ENCODE measurements at regions not wholly inside any gene's neighbourhood (a gene's known extent, or its start where the extent isn't known, plus 50 kb on each side); places are given as distances from the start of the nearest gene placed in this dataset.

DNA sequence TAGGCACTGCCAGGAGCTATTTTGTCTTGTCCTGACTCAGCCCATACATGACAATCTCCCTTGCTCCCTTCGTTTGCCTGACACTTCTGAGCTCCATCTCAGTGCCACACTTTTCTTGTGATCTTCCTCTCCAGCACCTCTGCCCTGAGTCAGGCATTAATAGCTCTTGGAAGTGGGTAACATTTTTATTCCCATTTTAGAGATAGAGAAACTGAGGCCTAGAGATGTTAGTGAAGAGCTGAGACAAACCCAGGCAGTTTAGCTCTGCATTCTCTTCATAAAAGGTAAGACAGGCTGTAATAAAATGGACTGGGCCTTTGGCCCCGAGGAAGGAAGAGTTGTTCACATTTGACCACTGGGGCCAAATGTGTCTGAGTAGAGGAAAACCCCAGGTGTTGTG, 167.4 kb downstream of the DHX35 start:
- Histone ChIP-seq H3K27me3 (ENCODE audit: control insufficient read depth in 2 of 2, insufficient read depth in 2 of 2, low read length in 2 of 2) (no peaks in the 10 kb centered on the region), H3K36me3 (ENCODE audit: control insufficient read depth in 2 of 2, extremely low read depth in 1 of 2, insufficient read depth in 2 of 2, low read length in 2 of 2) (no peaks in the 10 kb centered on the region), H3K4me1 (ENCODE audit: control insufficient read depth, extremely low read depth, insufficient read depth, low read length) (no peaks in the 10 kb centered on the region), H3K9me1 (replicated peaks; ENCODE audit: control insufficient read depth, extremely low read depth, insufficient read depth, low read length) (no peaks in the 10 kb centered on the region), H3K9ac (replicated peaks; ENCODE audit: extremely low read depth, insufficient read depth, low read length) (no peak overlapping the region), H2AFZ (ENCODE audit: low read depth, low read length) (no peak overlapping the region), H3K4me2 (ENCODE audit: insufficient read depth, low read length) (no peak overlapping the region), H3K9me3 (replicated peaks; ENCODE audit: control insufficient read depth, insufficient read depth, low read length) (no peaks in the 10 kb centered on the region), H3K79me2 (ENCODE audit: control insufficient read depth, insufficient read depth, low read length) (no peaks in the 10 kb centered on the region), H4K20me1 (replicated peaks; ENCODE audit: control insufficient read depth, extremely low read depth, insufficient read depth, low read length) (no peaks in the 10 kb centered on the region), H3K4me3 (replicated peaks in 1 of 3; ENCODE audit: insufficient read depth in 1 of 3, low read depth in 1 of 3, low read length in 3 of 3) (no peak overlapping the region), H3K27ac (ENCODE audit: insufficient read depth, low read depth, low read length) (no peak overlapping the region)
- TF ChIP-seq CTCF (IDR thresholded peaks at IDR 0.05; ENCODE audit: extremely low read depth in 1 of 2, insufficient read depth in 1 of 2, low read depth in 1 of 2, low read length in 2 of 2) (no peak), MAX (IDR thresholded peaks at IDR 0.05; ENCODE audit: insufficient read depth, insufficient read length) (no peak), EZH2 (IDR thresholded peaks at IDR 0.05; ENCODE audit: borderline replicate concordance, low read depth, low read length, severe bottlenecking) (no peak), POLR2AphosphoS5 (IDR thresholded peaks at IDR 0.05; ENCODE audit: insufficient read depth, low read depth, low read length) (no peak), GATA2 (IDR thresholded peaks at IDR 0.05; ENCODE audit: insufficient read depth, insufficient read length, low read depth, low read length) (no peak), MYC (IDR thresholded peaks at IDR 0.05; ENCODE audit: low read depth, low read length) (no peak), JUN (IDR thresholded peaks at IDR 0.05; ENCODE audit: borderline replicate concordance, insufficient read depth, insufficient read length, low read depth) (no peak), POLR2A (IDR thresholded peaks at IDR 0.05; ENCODE audit: low read depth, low read length) (no peak), FOS (IDR thresholded peaks at IDR 0.05; ENCODE audit: borderline replicate concordance, insufficient read depth, low read length) (no peak)
- CTCF ChIA-PET = interaction anchor here (0.8 to 1.7 kb wide), 2 partner anchors 11 to 18 kb away, joined by 3 to 6 read pairs; no protein-coding TSS in a partner anchor
- BruUV-seq (replicated peaks) = no TSS peak
- dilution Hi-C loops (cut with MboI; ENCODE audit: extremely low pct_ligation_motif_present, low sequenced_read_pairs) (no loop called here), intact Hi-C loops (cut with micrococcal nuclease) (no loop called here)
- POLR2A ChIA-PET = no interaction called here
- FAIRE-seq (no peak), DNase-seq (ENCODE audit: low read depth, low spot score) (no peak)
